Vagina (tissue), 2 donors: ENCODE measurements at regions not wholly inside any gene's neighbourhood (a gene's known extent, or its start where the extent isn't known, plus 50 kb on each side); places are given as distances from the start of the nearest gene placed in this dataset.

Source experiments
- CTCF ChIP-seq, 3 experiments: fragments of 450-650 bp in 2 of 3; fragments of 200-600 bp in 1 of 3; sonication (generic) in 1 of 3; IDR thresholded peaks; one replicate each; pipeline ENCODE4 v1.5.1; 2017 to 2019; ENCODE audit warnings: antibody characterized with exemption in 3 of 3, mild to moderate bottlenecking in 2 of 3, moderate library complexity in 2 of 3
- POLR2A ChIP-seq, 2 donors: fragments of 450-650 bp; IDR thresholded peaks; one replicate each; pipeline ENCODE4 v1.6.1; 2017; ENCODE audit warnings: antibody characterized with exemption in 2 of 2, mild to moderate bottlenecking in 2 of 2, moderate library complexity in 2 of 2
- POLR2AphosphoS5 ChIP-seq, 2 donors: sonication (generic); formaldehyde crosslinking; IDR thresholded peaks; one replicate each; pipeline ENCODE4 v1.9.0; 2017; ENCODE audit warnings: antibody characterized with exemption in 2 of 2, mild to moderate bottlenecking in 2 of 2, low read depth in 1 of 2; ENCODE audit not compliant: insufficient read depth in 1 of 2

GRCh38 chr4:166257276-166257675 lies 384.2 kb downstream of the TLL1 start:
- TF ChIP-seq CTCF (IDR thresholded peaks at IDR 0.05) (no peak), POLR2A (IDR thresholded peaks at IDR 0.05) (no peak), POLR2AphosphoS5 (IDR thresholded peaks at IDR 0.05; ENCODE audit: insufficient read depth in 1 of 2, low read depth in 1 of 2) (no peak)
